KMS-11 (cell line): ENCODE measurements at regions not wholly inside any gene's neighbourhood (a gene's known extent, or its start where the extent isn't known, plus 50 kb on each side); places are given as distances from the start of the nearest gene placed in this dataset.
A peak's percentile ranks its signal among the peaks of the same experiment; 100 is the strongest.

Experiments
- H2AFZ ChIP-seq: fragments of 200-600 bp; sonication (generic); 2 replicates; pipeline ENCODE4 v1.6.1; 2016; ENCODE audit warnings: antibody characterized with exemption, mixed run types, low read depth
- H3K27ac ChIP-seq: fragments of 200-600 bp; sonication (generic); 2 replicates; pipeline ENCODE4 v1.6.1; 2016; ENCODE audit warnings: mild to moderate bottlenecking, mixed run types
- H3K27me3 ChIP-seq: fragments of 200-600 bp; sonication (generic); 2 replicates; pipeline ENCODE4 v1.6.1; 2017; ENCODE audit warnings: mild to moderate bottlenecking, low read depth, mixed run types, moderate library complexity; ENCODE audit not compliant: insufficient read depth
- H3K36me3 ChIP-seq: fragments of 200-600 bp; sonication (generic); 2 replicates; pipeline ENCODE4 v1.6.1; 2017; ENCODE audit warnings: mild to moderate bottlenecking, mixed run types; ENCODE audit not compliant: insufficient read depth
- H3K4me1 ChIP-seq: fragments of 200-600 bp; sonication (generic); 2 replicates; pipeline ENCODE4 v1.6.1; 2016; ENCODE audit warnings: mild to moderate bottlenecking, low read depth, mixed run types; ENCODE audit not compliant: poor library complexity, severe bottlenecking
- H3K4me2 ChIP-seq: fragments of 200-600 bp; sonication (generic); 2 replicates; pipeline ENCODE4 v1.7.0; 2016; ENCODE audit warnings: mild to moderate bottlenecking, mixed run types
- H3K4me3 ChIP-seq: fragments of 200-600 bp; sonication (generic); IDR thresholded peaks from 2 replicates; pipeline ENCODE4 v1.6.1; 2017; ENCODE audit warnings: low read depth, low read length, mixed read lengths; ENCODE audit not compliant: insufficient read depth
- H3K79me2 ChIP-seq: fragments of 200-600 bp; sonication (generic); 2 replicates; pipeline ENCODE4 v1.6.1; 2016; ENCODE audit warnings: low read depth, mixed run types; ENCODE audit not compliant: insufficient read depth
- H3K9ac ChIP-seq: fragments of 200-600 bp; sonication (generic); 2 replicates; pipeline ENCODE4 v1.6.1; 2016; ENCODE audit warnings: mild to moderate bottlenecking, mixed run types
- H4K20me1 ChIP-seq: fragments of 200-600 bp; sonication (generic); 2 replicates; pipeline ENCODE4 v1.6.1; 2016; ENCODE audit warnings: mild to moderate bottlenecking, mixed run types; ENCODE audit not compliant: insufficient read depth
- CTCF ChIP-seq: fragments of 200-600 bp; sonication (generic); conservative IDR thresholded peaks from 2 replicates; pipeline ENCODE4 v1.6.1; 2017; ENCODE audit warnings: low read depth, mild to moderate bottlenecking, antibody characterized with exemption, low read length, moderate library complexity, mixed read lengths

- TF ChIP-seq CTCF, result no peak
- no peak overlapping the region for H3K9ac ChIP-seq
- H3K4me1 ChIP-seq, result peaks cover 100% of the 10 kb centered on the region
- peaks cover 77% of the 10 kb centered on the region for H3K79me2 ChIP-seq
- no peak overlapping the region for H3K27ac ChIP-seq
- no peak overlapping the region for H3K4me2 ChIP-seq
- no peak overlapping the region for H2AFZ ChIP-seq
- H3K27me3 ChIP-seq, result no peaks in the 10 kb centered on the region
- no peak overlapping the region for H3K4me3 ChIP-seq
- H4K20me1 ChIP-seq, result no peaks in the 10 kb centered on the region
- no peaks in the 10 kb centered on the region; the same call in 1 of the 2 replicates for H3K36me3 ChIP-seq
Measured at GRCh38 chr9:82129708-82130107, 141.1 kb downstream of the SPATA31D1 start.

- Histone ChIP-seq H3K79me2 (peaks cover 69% of the 10 kb centered on the region), H3K36me3 (no peaks in the 10 kb centered on the region), H3K4me3 (no peak overlapping the region), H3K4me2 (no peak overlapping the region), H3K27me3 (no peaks in the 10 kb centered on the region), H2AFZ (no peak overlapping the region), H3K4me1 (peaks cover 100% of the 10 kb centered on the region), H3K27ac (peak overlapping the region; percentile 89; the same call in 1 of the 2 replicates), H3K9ac (no peak overlapping the region), H4K20me1 (no peaks in the 10 kb centered on the region)
- TF ChIP-seq CTCF, result no peak
Measured at GRCh38 chr9:82130331-82131042, 141.9 kb downstream of the SPATA31D1 start.

DNA sequence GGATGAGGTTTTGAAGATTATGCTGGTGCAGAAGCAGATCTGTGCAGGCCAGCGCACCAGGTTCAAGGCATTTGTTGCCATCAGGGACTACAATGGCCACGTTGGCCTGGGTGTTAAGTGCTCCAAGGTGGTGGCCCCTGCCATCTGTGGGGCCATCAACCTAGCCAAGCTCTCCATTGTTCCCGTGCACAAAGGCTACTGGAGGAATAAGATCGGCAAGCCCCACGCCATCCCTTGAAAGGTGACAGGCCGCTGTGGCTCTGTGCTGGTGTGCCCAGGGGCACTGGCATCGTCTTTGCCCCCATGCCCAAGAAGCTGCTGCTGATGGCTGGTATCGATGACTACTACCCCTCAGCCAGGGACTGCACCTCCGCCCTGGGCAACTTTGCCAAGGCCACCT, 142.5 kb downstream of the SPATA31D1 start:
- Histone ChIP-seq H3K4me3 (no peak overlapping the region), H3K9ac (no peak overlapping the region), H3K36me3 (no peaks in the 10 kb centered on the region), H4K20me1 (no peaks in the 10 kb centered on the region), H3K4me1 (peaks cover 100% of the 10 kb centered on the region), H3K4me2 (peak overlapping the region; percentile 71), H3K79me2 (peaks cover 66% of the 10 kb centered on the region), H3K27ac (peak overlapping the region; percentile 89), H3K27me3 (no peaks in the 10 kb centered on the region), H2AFZ (no peak overlapping the region)
- TF ChIP-seq CTCF, result no peak

- Histone ChIP-seq H4K20me1 (no peaks in the 10 kb centered on the region; the same call in 1 of the 2 replicates), H3K4me1 (peaks cover 96% of the 10 kb centered on the region)
Measured at GRCh38 chr9:82132024-82132423, 143.5 kb downstream of the SPATA31D1 start.

More at GRCh38 chr9:82132024-82132423, 143.5 kb downstream of the SPATA31D1 start:
- peak overlapping the region; percentile 89 for H3K27ac ChIP-seq
- no peak for TF ChIP-seq CTCF
- H3K4me3 ChIP-seq, result no peak overlapping the region
- no peak overlapping the region for H2AFZ ChIP-seq
- no peaks in the 10 kb centered on the region for H3K36me3 ChIP-seq
- H3K79me2 ChIP-seq, result peaks cover 66% of the 10 kb centered on the region
- peak overlapping the region; percentile 30; the same call in 1 of the 2 replicates for H3K9ac ChIP-seq
- peak overlapping the region; percentile 71 for H3K4me2 ChIP-seq
- H3K27me3 ChIP-seq, result no peaks in the 10 kb centered on the region
